Stomach (tissue), 4 donors: ENCODE measurements at regions not wholly inside any gene's neighbourhood (a gene's known extent, or its start where the extent isn't known, plus 50 kb on each side); places are given as distances from the start of the nearest gene placed in this dataset.
"Not testable (repeated sequence)": the region's sequence is repeated elsewhere in the genome, so short reads cannot be mapped to it uniquely, and the experiment has no call there.

ENCODE experiments used
- POLR2A ChIP-seq, 4 donors: fragments of 450-650 bp; IDR thresholded peaks; one replicate each; pipeline ENCODE4 v1.6.1; 2016; ENCODE audit warnings: antibody characterized with exemption in 4 of 4, control low read depth in 2 of 4, mild to moderate bottlenecking in 1 of 4, moderate library complexity in 1 of 4
- POLR2AphosphoS5 ChIP-seq, 3 donors: sonication (generic); formaldehyde crosslinking; IDR thresholded peaks; one replicate each; pipeline ENCODE4 v1.6.1; 2016; ENCODE audit warnings: antibody characterized with exemption in 3 of 3
- TF ChIP-seq, protein P1 (sequence below), 7 experiments: fragments of 450-650 bp in 4 of 7; fragments of 200-600 bp in 3 of 7; sonication (generic) in 3 of 7; IDR thresholded peaks; one replicate each; pipeline ENCODE4 v1.5.1; 2016 to 2019; ENCODE audit warnings: antibody characterized with exemption in 7 of 7, control low read depth in 2 of 7, mild to moderate bottlenecking in 1 of 7

GRCh38 chr16:73398604-73399003, 350.7 kb upstream of the ZFHX3 start:
- TF ChIP-seq POLR2A, POLR2AphosphoS5 (IDR thresholded peaks at IDR 0.05): not testable (repeated sequence)
- TF ChIP-seq, protein P1, sequence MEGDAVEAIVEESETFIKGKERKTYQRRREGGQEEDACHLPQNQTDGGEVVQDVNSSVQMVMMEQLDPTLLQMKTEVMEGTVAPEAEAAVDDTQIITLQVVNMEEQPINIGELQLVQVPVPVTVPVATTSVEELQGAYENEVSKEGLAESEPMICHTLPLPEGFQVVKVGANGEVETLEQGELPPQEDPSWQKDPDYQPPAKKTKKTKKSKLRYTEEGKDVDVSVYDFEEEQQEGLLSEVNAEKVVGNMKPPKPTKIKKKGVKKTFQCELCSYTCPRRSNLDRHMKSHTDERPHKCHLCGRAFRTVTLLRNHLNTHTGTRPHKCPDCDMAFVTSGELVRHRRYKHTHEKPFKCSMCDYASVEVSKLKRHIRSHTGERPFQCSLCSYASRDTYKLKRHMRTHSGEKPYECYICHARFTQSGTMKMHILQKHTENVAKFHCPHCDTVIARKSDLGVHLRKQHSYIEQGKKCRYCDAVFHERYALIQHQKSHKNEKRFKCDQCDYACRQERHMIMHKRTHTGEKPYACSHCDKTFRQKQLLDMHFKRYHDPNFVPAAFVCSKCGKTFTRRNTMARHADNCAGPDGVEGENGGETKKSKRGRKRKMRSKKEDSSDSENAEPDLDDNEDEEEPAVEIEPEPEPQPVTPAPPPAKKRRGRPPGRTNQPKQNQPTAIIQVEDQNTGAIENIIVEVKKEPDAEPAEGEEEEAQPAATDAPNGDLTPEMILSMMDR (IDR thresholded peaks at IDR 0.05): not testable (repeated sequence)
